OCI-LY1 (cell line): ENCODE measurements at regions not wholly inside any gene's neighbourhood (a gene's known extent, or its start where the extent isn't known, plus 50 kb on each side); places are given as distances from the start of the nearest gene placed in this dataset.

Experiments used
- H2AFZ ChIP-seq: fragments of 200-600 bp; sonication (generic), shearing (Covaris generic); 2 replicates; pipeline ENCODE4 v1.6.0; 2014; ENCODE audit warnings: antibody characterized with exemption, mild to moderate bottlenecking, low read length
- H3F3A ChIP-seq: fragments of 200-600 bp; sonication (generic), shearing (Covaris generic); 2 replicates; pipeline ENCODE4 v1.6.0; 2014; ENCODE audit warnings: mild to moderate bottlenecking, antibody characterized with exemption, low read length, moderate library complexity; ENCODE audit not compliant: insufficient read depth
- H3K27ac ChIP-seq: fragments of 200-600 bp; sonication (generic); 2 replicates; pipeline ENCODE4 v1.5.1; 2014; ENCODE audit warnings: low read length, mixed run types, mild to moderate bottlenecking, low read depth; ENCODE audit not compliant: poor library complexity, severe bottlenecking
- H3K27me3 ChIP-seq: fragments of 200-600 bp; sonication (generic); 2 replicates; pipeline ENCODE4 v1.6.0; 2014; ENCODE audit warnings: antibody characterized with exemption, mild to moderate bottlenecking, low read length, moderate library complexity; ENCODE audit not compliant: insufficient read depth
- H3K36me3 ChIP-seq: fragments of 200-600 bp; sonication (generic); 2 replicates; pipeline ENCODE4 v1.6.1; 2014; ENCODE audit warnings: mild to moderate bottlenecking, antibody characterized with exemption, low read length, moderate library complexity, mixed read lengths; ENCODE audit not compliant: insufficient read depth
- H3K4me1 ChIP-seq: fragments of 200-600 bp; sonication (generic); 2 replicates; pipeline ENCODE4 v1.5.1; 2014; ENCODE audit warnings: mild to moderate bottlenecking, low read length, moderate library complexity; ENCODE audit not compliant: insufficient read depth, severe bottlenecking
- H3K4me2 ChIP-seq: fragments of 200-600 bp; sonication (generic), shearing (Covaris generic); 2 replicates; pipeline ENCODE4 v1.6.1; 2014; ENCODE audit warnings: low read length
- H3K4me3 ChIP-seq: fragments of 200-600 bp; sonication (generic); 2 replicates; pipeline ENCODE4 v1.5.1; 2014; ENCODE audit warnings: low read length, low read depth, mild to moderate bottlenecking, mixed read lengths; ENCODE audit not compliant: poor library complexity, severe bottlenecking
- H3K79me2 ChIP-seq: fragments of 200-600 bp; shearing (Covaris generic); 2 replicates; pipeline ENCODE4 v1.6.1; 2016; ENCODE audit warnings: mixed run types, low read length, mixed read lengths; ENCODE audit not compliant: insufficient read depth
- H3K9ac ChIP-seq: fragments of 200-600 bp; sonication (generic), shearing (Covaris generic); 2 replicates; pipeline ENCODE4 v1.6.1; 2014; ENCODE audit warnings: mild to moderate bottlenecking, low read length, mixed read lengths
- H3K9me2 ChIP-seq: fragments of 200-600 bp; sonication (generic), shearing (Covaris generic); 2 replicates; pipeline ENCODE4 v1.6.1; 2014; ENCODE audit warnings: low read depth, mild to moderate bottlenecking, low read length, mixed read lengths
- H3K9me3 ChIP-seq: fragments of 200-600 bp; shearing (Covaris generic); 2 replicates; pipeline ENCODE4 v1.6.1; 2014; ENCODE audit warnings: low read length, mixed read lengths
- H4K20me1 ChIP-seq: fragments of 200-600 bp; sonication (generic), shearing (Covaris generic); 2 replicates; pipeline ENCODE4 v1.6.0; 2016; ENCODE audit warnings: mild to moderate bottlenecking, low read length; ENCODE audit not compliant: insufficient read depth
- CTCF ChIP-seq: fragments of 200-600 bp; sonication (generic), shearing (Covaris generic); IDR thresholded peaks from 2 replicates; pipeline ENCODE4 v1.5.1; 2017; ENCODE audit warnings: mild to moderate bottlenecking, antibody characterized with exemption, low read length, moderate library complexity, mixed read lengths
- EZH2 ChIP-seq: fragments of 200-600 bp; sonication (generic), shearing (Covaris generic); IDR thresholded peaks from 2 replicates; pipeline ENCODE4 v1.8.0; 2017; ENCODE audit warnings: borderline replicate concordance, mixed run types, mild to moderate bottlenecking, antibody characterized with exemption, low read length, moderate library complexity, mixed read lengths

GRCh38 chr17:22569459-22570143, 877.3 kb downstream of the KCNJ18 start:
- Histone ChIP-seq H3K9me3 (no peaks in the 10 kb centered on the region), H3K79me2 (no peaks in the 10 kb centered on the region), H3K27ac (no peak overlapping the region), H2AFZ (no peak overlapping the region), H4K20me1 (no peaks in the 10 kb centered on the region), H3K4me3 (no peak overlapping the region), H3K36me3 (no peaks in the 10 kb centered on the region), H3F3A (no peaks in the 10 kb centered on the region), H3K4me1 (no peaks in the 10 kb centered on the region), H3K9ac (no peak overlapping the region), H3K27me3 (no peaks in the 10 kb centered on the region), H3K4me2 (no peak overlapping the region), H3K9me2 (no peaks in the 10 kb centered on the region)
- TF ChIP-seq CTCF: no peak

GRCh38 chr17:22570144-22570845, 878.0 kb downstream of the KCNJ18 start:
- H3F3A ChIP-seq: no peaks in the 10 kb centered on the region
- H3K4me2 ChIP-seq: no peak overlapping the region

GRCh38 chr17:22599322-22599721, 907.0 kb downstream of the KCNJ18 start:
- H3F3A ChIP-seq: no peaks in the 10 kb centered on the region
- no peak overlapping the region for H3K9ac ChIP-seq
- H3K9me3 ChIP-seq: no peaks in the 10 kb centered on the region
- no peaks in the 10 kb centered on the region for H3K9me2 ChIP-seq
- H3K36me3 ChIP-seq: no peaks in the 10 kb centered on the region
- no peak for TF ChIP-seq CTCF
- TF ChIP-seq EZH2: no peak
- no peaks in the 10 kb centered on the region for H3K27me3 ChIP-seq
- no peaks in the 10 kb centered on the region for H4K20me1 ChIP-seq
- H2AFZ ChIP-seq: no peak overlapping the region
- no peaks in the 10 kb centered on the region for H3K4me1 ChIP-seq
- no peak overlapping the region for H3K27ac ChIP-seq
- H3K4me3 ChIP-seq: no peak overlapping the region
- no peak overlapping the region for H3K4me2 ChIP-seq
- H3K79me2 ChIP-seq: no peaks in the 10 kb centered on the region

More at GRCh38 chr17:22570144-22570845, 878.0 kb downstream of the KCNJ18 start:
- TF ChIP-seq EZH2: no peak
- TF ChIP-seq CTCF: no peak
- Histone ChIP-seq H3K27ac (no peak overlapping the region), H3K27me3 (no peaks in the 10 kb centered on the region), H3K36me3 (no peaks in the 10 kb centered on the region), H3K4me1 (no peaks in the 10 kb centered on the region), H3K79me2 (no peaks in the 10 kb centered on the region), H4K20me1 (no peaks in the 10 kb centered on the region), H3K9me3 (no peaks in the 10 kb centered on the region), H3K4me3 (no peak overlapping the region), H3K9ac (no peak overlapping the region), H2AFZ (no peak overlapping the region), H3K9me2 (no peaks in the 10 kb centered on the region)
